DMS53 treated with DMSO at 0.1 percent for 48 hours (cell line): ENCODE measurements at regions not wholly inside any gene's neighbourhood (a gene's known extent, or its start where the extent isn't known, plus 50 kb on each side); places are given as distances from the start of the nearest gene placed in this dataset.

Experiments used
- DNase-seq: peaks from one replicate; lab custom pipeline; 2025; ENCODE audit not compliant: unreplicated experiment; lab: John Stamatoyannopoulos, UW

- DNase-seq: no peak
These were observed 97.1 kb downstream of the JCAD start for GRCh38 chr10:29962166-29962850.

DNA sequence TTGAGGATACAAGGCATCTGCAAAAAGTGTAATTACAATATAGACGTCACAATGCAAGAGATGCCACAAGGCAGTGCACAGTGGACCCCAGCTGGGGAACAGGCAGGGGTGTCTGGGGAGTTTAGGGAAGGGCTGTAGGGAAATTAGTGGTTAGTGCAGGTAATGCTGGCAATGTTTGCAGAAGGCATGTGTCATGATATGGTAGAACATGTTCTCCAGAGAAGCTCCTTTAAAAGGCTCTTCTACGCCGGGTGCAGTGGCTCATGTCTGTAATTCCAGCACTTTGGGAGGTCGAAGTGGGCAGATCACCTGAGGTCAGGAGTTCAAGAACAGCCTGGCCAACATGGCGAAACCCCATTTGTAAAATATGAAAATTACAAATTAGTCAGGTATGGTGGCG, 98.0 kb downstream of the JCAD start:
- no peak for DNase-seq

GRCh38 chr10:29960261-29960660, 99.1 kb downstream of the JCAD start:
- no peak for DNase-seq

DNA sequence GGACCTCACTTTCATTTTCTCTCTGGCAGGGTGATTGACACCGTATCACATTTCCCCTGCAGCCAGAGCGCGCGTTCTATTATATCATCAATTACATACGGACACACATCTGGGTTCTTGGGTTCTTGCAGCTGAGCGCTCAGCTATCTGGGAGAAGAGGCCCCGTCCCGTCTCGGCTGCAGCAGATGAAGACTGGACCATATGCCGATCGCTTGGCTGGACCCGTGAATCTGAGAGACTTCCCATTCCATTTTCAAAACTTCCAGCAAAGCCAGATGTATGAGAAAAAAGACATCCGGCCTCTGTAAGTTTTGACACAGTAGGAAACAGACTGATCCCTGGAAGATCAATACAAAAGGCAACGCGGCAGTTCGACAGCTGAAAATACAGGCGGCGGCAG, 99.8 kb downstream of the JCAD start:
- no peak for DNase-seq

GRCh38 chr10:29958440-29958839, 100.9 kb downstream of the JCAD start:
- no peak for DNase-seq

DNA sequence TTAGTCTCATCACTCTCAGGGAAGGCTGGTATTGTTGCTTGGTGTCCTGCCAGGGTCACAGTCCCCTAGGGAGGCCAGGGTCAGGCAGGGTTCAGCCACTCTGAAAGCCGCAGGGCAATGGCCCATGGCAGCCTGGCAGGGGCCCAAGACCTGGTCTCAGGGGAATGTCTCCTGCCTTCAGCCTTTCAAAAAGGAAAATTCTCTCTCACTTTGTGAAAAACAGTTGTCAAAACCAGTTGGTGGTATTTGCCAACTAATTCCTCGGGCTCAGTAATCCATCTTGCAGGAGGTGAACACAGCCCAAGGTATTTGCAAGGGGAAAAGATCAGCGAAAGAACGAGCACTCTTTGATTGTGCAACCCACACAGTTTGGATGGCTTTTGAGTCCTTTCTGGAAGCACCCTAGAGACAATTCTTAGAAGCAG, 101.5 kb downstream of the JCAD start:
- DNase-seq: no peak

DNA sequence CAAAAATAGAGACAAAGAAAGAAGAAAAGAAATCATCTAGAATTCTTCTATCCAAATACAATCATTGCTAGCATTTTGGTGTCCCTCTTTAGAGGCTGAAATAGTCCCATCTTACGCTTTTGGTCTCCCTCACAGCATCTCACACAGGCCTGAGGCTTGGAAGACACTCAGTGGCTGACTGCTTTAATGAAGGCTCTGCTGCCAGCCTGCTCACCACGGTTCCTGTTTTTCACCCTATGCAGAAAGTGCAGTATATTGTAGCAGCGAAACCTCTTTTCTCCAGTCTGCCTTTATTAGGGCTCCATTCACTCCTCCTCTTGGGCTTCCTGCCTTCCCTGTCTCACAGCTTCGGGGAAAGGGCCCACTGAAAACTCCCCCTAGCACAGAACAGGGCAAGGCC, 102.2 kb downstream of the JCAD start:
- no peak for DNase-seq

DNA sequence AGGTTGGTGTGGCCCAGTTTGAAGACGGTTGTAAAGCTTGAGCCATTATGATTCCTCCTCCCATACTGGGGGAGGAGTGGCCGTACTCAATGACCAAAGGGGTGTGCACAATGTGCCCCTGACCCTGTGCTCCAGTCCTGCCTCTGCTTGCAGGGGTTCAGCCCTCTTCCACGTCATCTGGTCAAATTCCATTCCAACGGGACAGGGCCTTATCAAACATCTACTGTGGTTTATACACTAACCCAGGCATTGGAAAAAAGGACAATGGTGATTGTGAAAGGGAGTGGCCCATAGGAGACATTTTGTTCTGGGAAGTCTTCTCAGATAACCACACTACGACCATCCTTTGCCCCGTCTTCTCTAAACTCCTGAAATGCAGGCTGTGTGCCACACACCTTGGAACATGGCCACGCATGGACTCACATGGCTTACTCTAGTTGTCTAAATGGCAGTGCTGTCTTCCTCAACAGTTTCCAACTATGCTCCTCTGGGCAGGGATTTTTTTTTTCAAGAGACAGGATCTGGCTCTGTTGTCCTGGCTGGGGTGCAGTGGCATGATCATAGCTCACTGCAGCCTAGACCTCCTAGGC, 103.0 kb downstream of the JCAD start:
- DNase-seq: no peak

DNA sequence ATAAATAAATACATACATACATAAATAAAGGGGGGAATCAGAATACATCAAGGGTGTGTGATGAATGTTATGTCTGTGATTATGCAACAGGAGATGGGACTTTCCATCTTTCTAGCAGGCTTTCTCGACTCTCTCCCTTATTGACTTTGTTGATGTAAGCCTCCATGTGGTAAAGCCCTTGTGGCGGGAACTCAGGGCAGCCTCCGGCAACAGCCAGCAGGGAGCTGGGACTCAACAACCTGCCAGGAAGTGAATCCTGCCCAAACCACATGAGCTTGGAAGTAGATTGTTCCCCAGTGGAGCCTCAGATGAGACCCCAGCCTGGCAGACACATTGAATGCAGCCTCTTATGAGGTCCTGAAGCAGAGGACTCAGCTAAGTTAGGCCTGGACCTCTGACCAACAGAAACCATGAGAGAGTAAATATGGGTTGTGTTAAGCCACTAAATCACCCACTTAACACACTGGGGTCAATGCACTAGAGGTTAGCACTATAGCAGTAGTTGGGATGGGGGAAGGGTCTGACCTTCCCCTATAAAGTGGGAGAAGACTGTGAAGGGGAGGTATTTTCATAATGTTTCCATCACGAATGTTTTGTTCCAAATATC, 104.0 kb downstream of the JCAD start:
- no peak for DNase-seq

- DNase-seq: no peak
These were observed 107.9 kb downstream of the JCAD start for GRCh38 chr10:29951441-29951931.

- no peak for DNase-seq
These were observed 109.0 kb downstream of the JCAD start for GRCh38 chr10:29950391-29950790.

DNA sequence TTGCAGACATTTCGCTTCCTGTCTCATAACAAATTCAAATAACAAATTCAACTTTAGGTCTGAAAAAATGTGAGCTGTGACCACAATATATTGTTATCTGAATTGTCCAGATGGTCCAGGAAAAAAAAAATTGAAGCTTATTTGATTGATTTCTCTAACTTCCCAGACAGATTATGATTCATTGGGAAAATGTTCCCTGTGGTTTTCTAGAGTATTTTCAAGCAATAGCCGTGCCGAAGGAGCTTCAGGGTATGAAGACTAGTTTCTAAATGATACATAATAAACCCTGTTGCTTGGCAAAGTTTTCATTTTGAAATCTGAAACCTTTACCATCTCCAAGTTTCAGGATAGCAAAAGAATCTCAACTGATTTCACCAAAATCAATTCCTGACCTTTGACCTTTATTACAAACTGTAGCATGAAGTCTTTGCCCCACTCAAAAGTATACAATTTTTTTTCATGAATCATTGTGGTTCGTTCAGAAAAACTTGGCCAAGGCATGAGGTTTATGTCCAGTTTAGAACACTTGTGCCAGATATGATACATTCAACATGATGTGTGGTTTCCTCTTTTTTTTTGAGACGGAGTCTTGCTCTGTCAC, 109.9 kb downstream of the JCAD start:
- no peak for DNase-seq

- no peak for DNase-seq
These were observed 110.5 kb downstream of the JCAD start for GRCh38 chr10:29948881-29949355.

DNA sequence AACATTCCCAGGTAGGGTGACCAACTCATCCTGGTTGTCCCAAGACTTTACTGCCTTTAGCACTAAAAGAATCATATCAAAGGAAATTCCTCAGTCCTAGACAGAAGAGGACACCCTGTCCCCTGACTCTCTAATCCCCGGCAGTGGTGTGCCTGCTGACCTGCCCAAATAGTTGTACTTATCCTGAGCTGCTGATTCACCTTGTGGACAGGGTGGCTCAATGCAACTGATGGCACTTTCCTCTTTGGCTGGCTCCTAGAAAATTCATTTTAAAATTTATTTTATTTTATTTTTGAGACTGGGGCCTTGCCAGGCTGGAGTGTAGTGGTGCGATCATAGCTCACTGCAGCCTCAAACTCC, 111.7 kb downstream of the JCAD start:
- DNase-seq: no peak

DNA sequence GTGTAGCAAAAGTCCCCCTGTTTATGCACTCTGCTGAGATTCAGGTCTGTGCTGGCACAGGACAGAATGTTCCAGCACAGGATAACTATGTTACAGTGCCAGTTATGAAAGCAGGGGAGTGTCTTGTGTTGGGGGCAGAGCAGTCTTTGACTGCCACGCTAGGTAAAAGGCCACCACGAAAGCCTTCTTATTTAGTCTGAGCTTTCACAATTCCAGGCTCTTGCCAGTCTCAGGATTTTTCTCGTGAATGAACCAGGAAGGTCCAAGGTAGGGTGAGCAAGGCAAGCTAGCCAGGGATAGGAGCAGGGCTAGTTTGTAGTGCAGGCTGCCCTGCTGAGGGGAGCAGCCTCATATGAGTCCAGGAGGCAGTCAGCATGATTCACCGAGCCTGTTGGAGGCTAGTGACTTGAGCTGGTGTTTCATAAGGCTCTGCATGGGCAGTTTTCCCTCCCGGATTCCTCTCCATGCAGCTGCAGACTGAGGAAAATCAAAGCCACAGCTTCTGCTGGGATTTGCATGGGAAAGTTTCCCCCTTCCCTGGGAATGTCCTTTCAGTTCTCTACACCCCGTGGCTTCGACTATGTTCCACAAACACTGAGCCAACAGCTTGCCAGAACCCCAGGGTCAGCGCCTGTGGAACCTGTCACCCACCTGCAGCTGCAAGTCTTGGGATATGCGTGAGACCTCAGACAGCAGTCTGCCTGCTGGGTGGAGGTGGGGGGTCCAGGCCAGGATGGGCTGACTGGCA, 112.3 kb downstream of the JCAD start:
- DNase-seq: no peak

DNA sequence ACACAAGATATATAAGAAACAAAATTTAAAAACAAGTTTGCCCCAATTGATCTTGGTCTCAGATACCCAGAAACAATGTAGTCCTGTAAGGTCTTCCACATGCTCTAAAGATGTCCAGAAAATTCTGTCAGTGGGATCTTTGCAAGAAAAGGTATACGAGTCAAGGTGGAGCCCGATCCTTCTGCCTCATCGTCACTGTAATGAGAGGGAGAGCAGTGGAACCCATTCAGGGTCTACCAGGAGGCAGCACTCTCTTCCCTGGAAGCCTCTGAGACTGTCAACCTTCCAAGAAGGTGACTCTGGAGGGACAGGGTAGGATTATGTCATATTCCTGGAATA, 112.8 kb downstream of the JCAD start:
- DNase-seq: no peak

DNA sequence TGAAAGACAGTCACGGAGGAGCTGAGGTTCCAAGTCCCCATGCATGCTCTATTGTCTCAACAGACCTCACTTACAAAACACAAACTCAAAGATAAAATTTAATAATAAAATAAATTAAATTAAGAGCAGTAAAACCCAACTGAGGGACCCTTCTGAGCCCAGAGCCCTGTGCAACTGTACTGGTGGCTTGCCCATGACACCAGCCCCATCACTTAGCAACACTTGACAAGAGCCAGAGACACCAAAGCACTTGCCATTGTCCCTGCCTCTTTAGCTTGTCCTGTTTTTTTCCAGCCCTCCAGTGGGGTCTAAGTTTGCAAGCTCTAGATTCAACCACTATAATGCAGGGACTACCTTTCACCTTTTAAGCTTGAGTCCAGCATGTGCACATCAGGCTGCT, 117.9 kb downstream of the JCAD start:
- DNase-seq: no peak

DNA sequence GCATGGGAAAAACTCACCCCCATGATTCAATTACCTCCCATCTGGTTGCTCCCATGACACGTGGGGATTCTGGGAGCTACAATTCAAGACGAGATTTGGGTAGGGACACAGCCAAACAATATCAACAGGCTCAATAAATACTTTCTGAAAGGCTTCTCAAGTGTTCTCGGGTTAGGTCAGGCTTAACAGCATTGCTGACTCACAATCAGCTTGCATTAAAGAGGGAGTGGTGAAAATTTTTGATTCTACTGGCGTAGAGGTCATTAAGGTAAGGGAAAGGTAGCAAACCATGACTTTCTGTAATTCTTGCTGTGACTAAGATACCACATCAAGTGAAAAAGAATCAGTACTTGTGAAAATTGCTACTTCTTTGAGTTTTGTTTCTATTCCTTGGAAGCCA, 126.4 kb downstream of the JCAD start:
- no peak for DNase-seq

DNA sequence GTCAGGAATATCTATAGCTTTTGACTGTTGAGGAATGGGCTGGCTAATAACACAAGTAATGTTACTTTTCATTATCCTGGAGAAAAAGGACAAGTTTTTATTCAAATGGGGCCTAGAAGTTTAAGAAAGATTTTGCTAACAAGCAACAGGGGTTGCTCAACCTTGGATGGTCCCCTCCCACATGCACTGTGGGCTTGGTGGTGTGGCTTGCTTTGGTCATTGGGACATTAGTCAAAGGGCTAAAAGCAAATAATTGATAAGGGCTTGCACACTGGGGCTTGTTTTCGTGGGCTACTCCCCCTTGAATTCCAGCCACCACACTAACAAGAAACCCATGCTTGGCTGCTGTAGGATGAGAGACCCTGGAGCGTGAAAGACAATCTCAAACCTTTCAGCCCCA, 127.6 kb downstream of the JCAD start:
- DNase-seq: no peak

DNA sequence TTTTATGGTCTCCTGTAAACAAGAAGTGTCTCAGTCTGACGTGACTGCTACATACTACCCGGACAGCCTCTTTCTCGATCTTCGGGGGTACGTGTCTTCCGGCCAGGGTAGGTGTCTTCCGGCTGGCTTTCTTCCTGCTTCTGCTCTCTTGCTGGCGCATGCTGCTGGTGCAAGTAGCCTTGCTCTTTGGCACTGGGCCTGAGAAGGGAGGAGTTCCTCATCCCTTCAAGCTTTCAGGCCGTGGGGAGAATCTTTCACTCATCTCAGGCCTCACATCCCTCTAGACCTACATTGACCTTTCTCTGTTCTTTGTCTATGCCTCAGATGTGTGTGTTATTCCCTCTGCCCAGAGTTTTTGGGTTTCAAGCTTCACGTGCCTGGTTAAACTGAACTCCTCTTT, 130.4 kb downstream of the JCAD start:
- no peak for DNase-seq

- no peak for DNase-seq
These were observed 132.7 kb downstream of the JCAD start for GRCh38 chr10:29926693-29927048.
